ENCODE measurements at regions not wholly inside any gene's neighbourhood (a gene's known extent, or its start where the extent isn't known, plus 50 kb on each side); places are given as distances from the start of the nearest gene placed in this dataset.

GRCh38 chr7:81470724-81471379 is 299.0 kb downstream of the HGF start:
- Histone ChIP-seq H3K27ac (ENCODE audit: low read depth, low read length, poor library complexity, severe bottlenecking) (no peak overlapping the region), H3K9me2 (ENCODE audit: low read depth, low read length) (no peaks in the 10 kb centered on the region), H4K20me1 (ENCODE audit: insufficient read depth, low read length) (no peaks in the 10 kb centered on the region), H3K4me2 (ENCODE audit: low read length) (no peak overlapping the region), H3K4me3 (ENCODE audit: low read depth, low read length, poor library complexity, severe bottlenecking) (no peak overlapping the region), H3K36me3 (ENCODE audit: insufficient read depth, low read length) (no peaks in the 10 kb centered on the region), H3K9me3 (ENCODE audit: low read length) (no peaks in the 10 kb centered on the region), H3K4me1 (ENCODE audit: insufficient read depth, low read length, severe bottlenecking) (no peaks in the 10 kb centered on the region), H3K27me3 (ENCODE audit: insufficient read depth, low read length) (no peaks in the 10 kb centered on the region), H2AFZ (ENCODE audit: low read length) (no peak overlapping the region), H3F3A (ENCODE audit: insufficient read depth, low read length) (no peaks in the 10 kb centered on the region), H3K9ac (ENCODE audit: low read length) (no peak overlapping the region), H3K79me2 (ENCODE audit: insufficient read depth, low read length) (no peaks in the 10 kb centered on the region; the same call in 1 of the 2 replicates)
- no peak for TF ChIP-seq CTCF (IDR thresholded peaks at IDR 0.05; ENCODE audit: low read length)
- TF ChIP-seq EZH2 (IDR thresholded peaks at IDR 0.05; ENCODE audit: borderline replicate concordance, low read length): no peak

GRCh38 chr7:81469869-81470723 is 299.8 kb downstream of the HGF start:
- no peak overlapping the region for H3K4me2 ChIP-seq (ENCODE audit: low read length)
- H3K9ac ChIP-seq (ENCODE audit: low read length): no peak overlapping the region
- TF ChIP-seq EZH2 (IDR thresholded peaks at IDR 0.05; ENCODE audit: borderline replicate concordance, low read length): no peak
- TF ChIP-seq CTCF (IDR thresholded peaks at IDR 0.05; ENCODE audit: low read length): peak; percentile 92
- no peak overlapping the region for H3K27ac ChIP-seq (ENCODE audit: low read depth, low read length, poor library complexity, severe bottlenecking)
- no peaks in the 10 kb centered on the region for H3K9me2 ChIP-seq (ENCODE audit: low read depth, low read length)
- H3K4me3 ChIP-seq (ENCODE audit: low read depth, low read length, poor library complexity, severe bottlenecking): no peak overlapping the region
- no peak overlapping the region for H2AFZ ChIP-seq (ENCODE audit: low read length)
- no peaks in the 10 kb centered on the region; the same call in 1 of the 2 replicates for H3K79me2 ChIP-seq (ENCODE audit: insufficient read depth, low read length)
- H3K36me3 ChIP-seq (ENCODE audit: insufficient read depth, low read length): no peaks in the 10 kb centered on the region
- no peaks in the 10 kb centered on the region for H3F3A ChIP-seq (ENCODE audit: insufficient read depth, low read length)
- H3K9me3 ChIP-seq (ENCODE audit: low read length): no peaks in the 10 kb centered on the region
- H3K4me1 ChIP-seq (ENCODE audit: insufficient read depth, low read length, severe bottlenecking): no peaks in the 10 kb centered on the region
- no peaks in the 10 kb centered on the region for H4K20me1 ChIP-seq (ENCODE audit: insufficient read depth, low read length)
- no peaks in the 10 kb centered on the region for H3K27me3 ChIP-seq (ENCODE audit: insufficient read depth, low read length)

- Histone ChIP-seq H3K27ac (ENCODE audit: low read depth, low read length, poor library complexity, severe bottlenecking) (no peak overlapping the region), H3F3A (ENCODE audit: insufficient read depth, low read length) (no peaks in the 10 kb centered on the region), H3K4me2 (ENCODE audit: low read length) (no peak overlapping the region), H3K4me1 (ENCODE audit: insufficient read depth, low read length, severe bottlenecking) (no peaks in the 10 kb centered on the region), H3K79me2 (ENCODE audit: insufficient read depth, low read length) (no peaks in the 10 kb centered on the region), H3K4me3 (ENCODE audit: low read depth, low read length, poor library complexity, severe bottlenecking) (no peak overlapping the region), H3K36me3 (ENCODE audit: insufficient read depth, low read length) (no peaks in the 10 kb centered on the region), H2AFZ (ENCODE audit: low read length) (no peak overlapping the region), H4K20me1 (ENCODE audit: insufficient read depth, low read length) (no peaks in the 10 kb centered on the region), H3K27me3 (ENCODE audit: insufficient read depth, low read length) (no peaks in the 10 kb centered on the region), H3K9me2 (ENCODE audit: low read depth, low read length) (no peaks in the 10 kb centered on the region), H3K9ac (ENCODE audit: low read length) (no peak overlapping the region), H3K9me3 (ENCODE audit: low read length) (no peaks in the 10 kb centered on the region)
- TF ChIP-seq EZH2 (IDR thresholded peaks at IDR 0.05; ENCODE audit: borderline replicate concordance, low read length): no peak
- TF ChIP-seq CTCF (IDR thresholded peaks at IDR 0.05; ENCODE audit: low read length): no peak
Observed at GRCh38 chr7:81469153-81469868, 300.5 kb downstream of the HGF start.

Measured in OCI-LY1 (cell line).